ENCODE measurements at regions not wholly inside any gene's neighbourhood (a gene's known extent, or its start where the extent isn't known, plus 50 kb on each side); places are given as distances from the start of the nearest gene placed in this dataset.
"Not testable (repeated sequence)": the region's sequence is repeated elsewhere in the genome, so short reads cannot be mapped to it uniquely, and the experiment has no call there.

DNA sequence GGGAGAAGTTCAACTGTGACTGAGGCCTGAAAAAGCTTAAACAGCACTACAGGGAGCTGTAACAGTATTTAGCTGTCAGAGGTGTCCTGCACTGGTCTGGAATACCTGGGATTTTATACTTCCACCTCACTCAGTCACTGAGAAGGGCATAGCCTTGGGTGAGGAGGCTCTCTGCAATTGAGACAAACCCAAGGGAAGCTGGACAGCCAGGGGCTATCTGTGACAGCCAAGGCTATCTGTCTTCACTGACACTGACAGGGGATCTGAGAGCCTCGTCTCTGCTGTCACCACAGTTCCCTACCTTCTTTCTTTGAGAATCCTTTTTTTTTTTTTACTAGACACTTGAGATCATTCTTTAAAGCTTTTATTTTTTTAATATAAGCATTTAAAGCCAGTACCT, 356.2 kb upstream of the CD180 start:
- H3K36me3 Mint-ChIP-seq, result no peaks in the 10 kb centered on the region
- DNase-seq (no peak), ATAC-seq (replicated peaks) (no peak)
- no peak overlapping the region for H3K27ac Mint-ChIP-seq
- H3K9me3 Mint-ChIP-seq, result no peaks in the 10 kb centered on the region
- no peaks in the 10 kb centered on the region for H3K27me3 Mint-ChIP-seq
- peaks cover 2 to 11% of the 10 kb centered on the region in 2 donors for H3K4me1 Mint-ChIP-seq
- no peak overlapping the region for H3K4me3 Mint-ChIP-seq

DNA sequence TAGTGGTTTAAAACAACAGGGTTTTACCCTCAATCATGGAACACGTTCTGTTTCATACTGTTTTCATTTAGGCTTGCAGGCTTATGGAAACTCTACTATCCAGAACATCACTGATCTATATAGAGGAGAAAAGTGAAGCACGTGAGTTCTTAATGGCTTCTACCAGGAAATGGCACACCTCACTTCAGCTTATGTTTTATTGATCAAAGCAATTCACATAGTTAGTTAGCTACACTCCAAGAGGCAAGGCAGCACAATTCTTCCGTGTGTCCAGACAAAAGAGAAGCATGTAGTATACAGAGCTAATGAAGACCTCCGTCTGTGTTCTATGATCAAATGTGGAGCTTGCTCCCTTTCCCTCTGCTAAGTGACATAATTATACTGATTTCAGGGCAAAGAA, 353.3 kb upstream of the CD180 start:
- no peak overlapping the region for H3K4me3 Mint-ChIP-seq
- H3K4me1 Mint-ChIP-seq, result peaks cover 4 to 16% of the 10 kb centered on the region in 2 donors
- ATAC-seq (replicated peaks) (no peak), DNase-seq (no peak)
- peaks cover 8 to 13% of the 10 kb centered on the region in 2 donors for H3K9me3 Mint-ChIP-seq
- no peaks in the 10 kb centered on the region for H3K27me3 Mint-ChIP-seq
- peaks cover 1 to 9% of the 10 kb centered on the region in 2 donors for H3K36me3 Mint-ChIP-seq
- no peak overlapping the region for H3K27ac Mint-ChIP-seq

DNA sequence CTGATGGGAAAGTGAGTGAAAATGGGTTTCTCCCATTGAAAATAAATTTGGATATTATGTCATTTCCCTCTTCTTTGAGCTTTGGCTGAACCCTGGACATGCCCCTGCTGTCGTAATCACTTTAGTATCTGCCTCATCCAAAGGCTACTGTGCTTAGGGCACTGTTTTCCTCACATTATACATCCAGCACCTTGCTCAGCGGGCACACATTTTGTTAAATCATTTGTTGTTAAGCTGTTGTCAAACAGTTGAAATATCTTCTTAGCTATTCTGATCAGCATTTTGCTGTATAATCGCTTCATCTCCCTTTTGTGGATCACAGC, 352.7 kb upstream of the CD180 start:
- Mint-ChIP-seq H3K4me3 (no peak overlapping the region), H3K36me3 (peaks cover 1 to 11% of the 10 kb centered on the region in 2 donors), H3K27ac (no peak overlapping the region), H3K27me3 (no peaks in the 10 kb centered on the region), H3K4me1 (peaks cover 6 to 20% of the 10 kb centered on the region in 2 donors), H3K9me3 (peaks cover 8 to 14% of the 10 kb centered on the region in 2 donors)
- no peak for DNase-seq
- ATAC-seq (replicated peaks), result no peak

- DNase-seq (no peak), ATAC-seq (replicated peaks) (no peak)
- Mint-ChIP-seq H3K36me3 (peaks cover 1 to 11% of the 10 kb centered on the region in 2 donors), H3K27me3 (no peaks in the 10 kb centered on the region), H3K27ac (no peak overlapping the region), H3K9me3 (peaks cover 8 to 14% of the 10 kb centered on the region in 2 donors), H3K4me3 (no peak overlapping the region), H3K4me1 (peaks cover 6 to 20% of the 10 kb centered on the region in 2 donors)
Measured at GRCh38 chr5:67548520-67549295, 352.1 kb upstream of the CD180 start.

DNA sequence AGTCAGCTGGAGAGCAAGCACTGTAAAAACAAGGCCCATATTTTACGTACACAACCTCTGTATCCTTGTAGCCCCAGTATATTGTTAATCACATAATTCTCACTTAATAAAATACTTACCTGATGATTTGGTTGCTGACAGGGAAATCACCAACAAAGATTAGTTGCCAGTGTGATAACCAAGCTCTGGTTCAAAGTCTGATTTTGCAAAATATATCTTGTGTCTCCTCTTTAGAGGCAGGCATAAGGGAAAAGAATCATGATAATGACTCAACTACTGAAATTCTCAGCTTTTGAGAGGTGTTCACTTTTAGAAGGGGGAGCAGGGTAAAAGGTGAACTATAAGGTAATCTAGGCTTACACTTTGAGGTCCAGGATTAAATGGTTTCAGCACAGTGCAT, 351.1 kb upstream of the CD180 start:
- ATAC-seq (replicated peaks) (no peak), DNase-seq (no peak)
- Mint-ChIP-seq H3K27me3 (no peaks in the 10 kb centered on the region), H3K36me3 (peaks cover 1 to 11% of the 10 kb centered on the region in 2 donors), H3K27ac (no peak overlapping the region), H3K4me3 (no peak overlapping the region), H3K4me1 (peaks cover 6 to 20% of the 10 kb centered on the region in 2 donors), H3K9me3 (peaks cover 8 to 14% of the 10 kb centered on the region in 2 donors)

DNA sequence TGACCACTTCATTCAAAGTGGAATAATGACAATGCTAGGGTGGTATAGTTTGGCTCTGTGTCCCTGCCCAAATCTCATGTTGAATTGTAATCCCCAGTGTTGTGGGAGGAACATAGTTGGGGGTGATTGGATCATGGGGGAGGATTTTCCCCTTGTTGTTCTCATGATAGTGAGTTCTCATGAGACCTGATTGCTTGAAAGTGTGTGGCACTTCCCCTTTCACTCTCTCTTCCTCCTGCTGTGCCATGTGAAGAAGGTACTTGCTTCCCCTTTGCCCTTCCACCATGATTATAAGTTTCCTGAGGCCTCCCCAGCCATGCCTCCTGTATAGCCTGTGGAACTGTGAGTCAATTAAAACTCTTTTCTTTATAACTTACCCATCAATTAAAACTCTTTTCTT, 348.3 kb upstream of the CD180 start:
- peak; percentile 88 to 93 for ATAC-seq (replicated peaks)
- not testable (repeated sequence) for H3K4me3 Mint-ChIP-seq, H3K27me3 Mint-ChIP-seq
- Mint-ChIP-seq H3K27ac (peak overlapping the region; percentile 63), H3K36me3 (peaks cover 1 to 11% of the 10 kb centered on the region in 2 donors), H3K9me3 (peaks cover 10 to 14% of the 10 kb centered on the region in 2 donors), H3K4me1 (peaks cover 10 to 21% of the 10 kb centered on the region in 2 donors)
- peak; percentile 18 for DNase-seq

GRCh38 chr5:67543720-67544270, 347.2 kb upstream of the CD180 start:
- no peak for ATAC-seq (replicated peaks)
- peaks cover 1 to 11% of the 10 kb centered on the region in 2 donors for H3K36me3 Mint-ChIP-seq
- no peak overlapping the region for H3K27ac Mint-ChIP-seq
- H3K27me3 Mint-ChIP-seq, result no peaks in the 10 kb centered on the region
- H3K9me3 Mint-ChIP-seq, result peaks cover 10 to 14% of the 10 kb centered on the region in 2 donors
- H3K4me3 Mint-ChIP-seq, result no peak overlapping the region
- DNase-seq, result no peak
- H3K4me1 Mint-ChIP-seq, result peaks cover 10 to 21% of the 10 kb centered on the region in 2 donors

DNA sequence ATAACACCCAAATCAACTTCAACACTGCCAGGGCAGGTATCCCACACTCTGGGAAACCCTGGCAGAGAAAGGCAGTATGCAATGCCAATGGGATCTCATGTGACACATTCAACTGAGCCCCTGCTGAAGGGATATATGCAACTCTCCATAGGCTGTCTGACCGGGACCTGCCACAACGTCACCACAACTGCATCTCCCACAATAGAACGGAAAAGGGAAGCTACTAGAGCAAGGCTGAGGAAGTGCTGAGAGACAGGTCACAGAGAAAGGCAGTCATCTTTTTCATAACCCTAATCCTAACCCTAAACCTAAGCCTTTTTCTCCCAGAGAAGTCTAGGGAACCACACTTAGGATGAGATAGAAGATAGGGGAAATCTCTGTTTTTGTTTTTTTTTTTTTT, 345.9 kb upstream of the CD180 start:
- H3K36me3 Mint-ChIP-seq, result peaks cover 1 to 11% of the 10 kb centered on the region in 2 donors
- peaks cover 10 to 14% of the 10 kb centered on the region in 2 donors for H3K9me3 Mint-ChIP-seq
- DNase-seq (no peak), ATAC-seq (replicated peaks) (no peak)
- H3K4me1 Mint-ChIP-seq, result peaks cover 8 to 16% of the 10 kb centered on the region in 2 donors
- H3K27me3 Mint-ChIP-seq, result no peaks in the 10 kb centered on the region
- H3K4me3 Mint-ChIP-seq, result no peak overlapping the region
- H3K27ac Mint-ChIP-seq, result no peak overlapping the region

GRCh38 chr5:67541875-67542274, 345.3 kb upstream of the CD180 start:
- Mint-ChIP-seq H3K27me3 (no peaks in the 10 kb centered on the region), H3K4me1 (peaks cover 8 to 16% of the 10 kb centered on the region in 2 donors), H3K4me3 (no peak overlapping the region), H3K36me3 (peaks cover 1 to 11% of the 10 kb centered on the region in 2 donors), H3K27ac (no peak overlapping the region), H3K9me3 (peaks cover 10 to 14% of the 10 kb centered on the region in 2 donors)
- ATAC-seq (replicated peaks) (no peak), DNase-seq (no peak)

GRCh38 chr5:67538855-67539506, 342.4 kb upstream of the CD180 start:
- H3K9me3 Mint-ChIP-seq, result peaks cover 0 to 2% of the 10 kb centered on the region in 2 donors
- ATAC-seq (replicated peaks) (no peak), DNase-seq (no peak)
- no peaks in the 10 kb centered on the region for H3K27me3 Mint-ChIP-seq
- no peak overlapping the region for H3K27ac Mint-ChIP-seq
- H3K4me3 Mint-ChIP-seq, result no peak overlapping the region
- no peaks in the 10 kb centered on the region for H3K36me3 Mint-ChIP-seq
- peaks cover 4 to 6% of the 10 kb centered on the region in 2 donors for H3K4me1 Mint-ChIP-seq

GRCh38 chr5:67537439-67538148, 341.0 kb upstream of the CD180 start:
- no peak overlapping the region for H3K27ac Mint-ChIP-seq
- H3K4me1 Mint-ChIP-seq, result peaks cover 3 to 5% of the 10 kb centered on the region in 2 donors
- H3K4me3 Mint-ChIP-seq, result no peak overlapping the region
- H3K9me3 Mint-ChIP-seq, result peaks cover 0 to 2% of the 10 kb centered on the region in 2 donors
- no peaks in the 10 kb centered on the region for H3K36me3 Mint-ChIP-seq
- DNase-seq (no peak), ATAC-seq (replicated peaks) (no peak)
- no peaks in the 10 kb centered on the region for H3K27me3 Mint-ChIP-seq

DNA sequence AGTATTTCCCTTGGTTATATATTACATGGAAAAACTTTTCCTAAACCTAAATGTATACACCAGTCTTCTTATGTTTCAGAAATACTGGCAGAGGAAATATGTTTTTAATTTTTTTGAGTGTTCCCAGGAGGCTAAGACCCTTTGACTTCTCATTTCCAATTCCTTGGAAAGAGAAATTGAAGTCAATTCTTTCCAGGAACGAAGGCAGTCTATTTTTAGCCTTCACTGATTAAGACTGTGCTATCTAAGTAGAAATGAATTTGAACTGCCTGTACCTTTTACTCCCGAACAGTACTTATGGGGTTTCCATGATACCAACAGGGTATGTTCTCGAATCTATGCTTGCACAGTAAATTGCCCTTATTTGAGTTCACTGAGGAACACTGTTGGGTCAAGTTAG, 340.3 kb upstream of the CD180 start:
- Mint-ChIP-seq H3K36me3 (no peaks in the 10 kb centered on the region), H3K27ac (no peak overlapping the region), H3K27me3 (no peaks in the 10 kb centered on the region), H3K4me1 (no peaks in the 10 kb centered on the region), H3K9me3 (no peaks in the 10 kb centered on the region), H3K4me3 (no peak overlapping the region)
- no peak for ATAC-seq (replicated peaks)
- DNase-seq, result no peak

GRCh38 chr5:67530609-67531255, 334.1 kb upstream of the CD180 start:
- Mint-ChIP-seq H3K4me1 (peaks cover 10 to 14% of the 10 kb centered on the region in 2 donors), H3K9me3 (no peaks in the 10 kb centered on the region), H3K36me3 (peaks cover 0 to 1% of the 10 kb centered on the region in 2 donors)

DNA sequence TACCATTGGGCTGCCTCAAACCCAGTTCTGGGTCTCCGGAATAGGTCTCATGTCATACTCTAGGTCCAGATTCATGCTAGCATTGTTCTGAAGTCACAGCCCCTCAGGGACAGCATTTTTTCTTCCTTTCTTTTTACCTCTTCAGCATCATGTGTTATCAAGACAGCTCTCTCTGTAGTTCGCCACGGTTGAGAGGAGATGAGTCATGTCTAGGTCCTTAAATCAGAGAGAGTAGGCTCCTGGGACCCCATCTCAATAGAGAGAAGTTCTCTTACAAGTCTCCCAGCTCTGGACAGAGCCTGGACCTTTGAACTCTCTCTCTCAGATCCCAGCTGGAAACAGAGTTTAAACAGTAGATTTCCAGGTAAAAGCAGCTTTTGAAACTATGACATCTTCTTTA, 332.4 kb upstream of the CD180 start:
- H3K4me1 Mint-ChIP-seq, result peaks cover 10 to 14% of the 10 kb centered on the region in 2 donors
- no peaks in the 10 kb centered on the region for H3K9me3 Mint-ChIP-seq
- H3K36me3 Mint-ChIP-seq, result peaks cover 0 to 1% of the 10 kb centered on the region in 2 donors
- H3K27ac Mint-ChIP-seq, result no peak overlapping the region
- H3K4me3 Mint-ChIP-seq, result no peak overlapping the region
- ATAC-seq (replicated peaks) (peak; percentile 92 to 94), DNase-seq (peak; percentile 9)
- H3K27me3 Mint-ChIP-seq, result no peaks in the 10 kb centered on the region

More at GRCh38 chr5:67530609-67531255, 334.1 kb upstream of the CD180 start:
- DNase-seq (no peak), ATAC-seq (replicated peaks) (no peak)
- Mint-ChIP-seq H3K4me3 (no peak overlapping the region), H3K27me3 (no peaks in the 10 kb centered on the region), H3K27ac (no peak overlapping the region)

Data from stimulated activated naive B cell treated with anti-CD40 and anti-IgM and Interleukin-4, amounts not matched to agents 10 μg/mL and 1 μg/mL and 100 μg/mL, for 72 hours (primary cell).